DMS153 treated with DMSO at 0.1 percent for 48 hours (cell line): ENCODE measurements at regions not wholly inside any gene's neighbourhood (a gene's known extent, or its start where the extent isn't known, plus 50 kb on each side); places are given as distances from the start of the nearest gene placed in this dataset.
"Not testable (repeated sequence)": the region's sequence is repeated elsewhere in the genome, so short reads cannot be mapped to it uniquely, and the experiment has no call there.

Source experiments
- DNase-seq: peaks from one replicate; lab custom pipeline; 2025; ENCODE audit not compliant: unreplicated experiment; lab: John Stamatoyannopoulos, UW

GRCh38 chr2:100702438-100703109, 117.4 kb upstream of the NPAS2 start:
- DNase-seq = no peak

- no peak for DNase-seq
Measured at GRCh38 chr2:100703213-100703612, 116.7 kb upstream of the NPAS2 start.

GRCh38 chr2:100703739-100704138, 116.2 kb upstream of the NPAS2 start:
- DNase-seq = no peak

- no peak for DNase-seq
Measured at GRCh38 chr2:100704156-100704555, 115.8 kb upstream of the NPAS2 start.

GRCh38 chr2:100704711-100705110, 115.2 kb upstream of the NPAS2 start:
- no peak for DNase-seq

- no peak for DNase-seq
Measured at GRCh38 chr2:100707016-100707947, 112.7 kb upstream of the NPAS2 start.

- no peak for DNase-seq
Measured at GRCh38 chr2:100708333-100708732, 111.6 kb upstream of the NPAS2 start.

GRCh38 chr2:100713106-100713505, 106.8 kb upstream of the NPAS2 start:
- no peak for DNase-seq

GRCh38 chr2:100714396-100715010, 105.4 kb upstream of the NPAS2 start:
- not testable (repeated sequence) for DNase-seq

GRCh38 chr2:100715861-100716260, 104.1 kb upstream of the NPAS2 start:
- DNase-seq = not testable (repeated sequence)

GRCh38 chr2:100716581-100716980, 103.4 kb upstream of the NPAS2 start:
- no peak for DNase-seq

- DNase-seq = no peak
Measured at GRCh38 chr2:100718065-100718629, 101.8 kb upstream of the NPAS2 start.

- no peak for DNase-seq
Measured at GRCh38 chr2:100720445-100720844, 99.5 kb upstream of the NPAS2 start.

- DNase-seq = no peak
Measured at GRCh38 chr2:100721693-100722092, 98.2 kb upstream of the NPAS2 start.

GRCh38 chr2:100722125-100722524, 97.8 kb upstream of the NPAS2 start:
- no peak for DNase-seq

- no peak for DNase-seq
Measured at GRCh38 chr2:100726866-100727265, 93.1 kb upstream of the NPAS2 start.

GRCh38 chr2:100730290-100730868, 89.6 kb upstream of the NPAS2 start:
- DNase-seq = peak; percentile 1

GRCh38 chr2:100731535-100731981, 88.4 kb upstream of the NPAS2 start:
- DNase-seq = no peak

- DNase-seq = no peak
Measured at GRCh38 chr2:100733391-100734187, 86.3 kb upstream of the NPAS2 start.
